ENCODE measurements at regions not wholly inside any gene's neighbourhood (a gene's known extent, or its start where the extent isn't known, plus 50 kb on each side); places are given as distances from the start of the nearest gene placed in this dataset.

DNA sequence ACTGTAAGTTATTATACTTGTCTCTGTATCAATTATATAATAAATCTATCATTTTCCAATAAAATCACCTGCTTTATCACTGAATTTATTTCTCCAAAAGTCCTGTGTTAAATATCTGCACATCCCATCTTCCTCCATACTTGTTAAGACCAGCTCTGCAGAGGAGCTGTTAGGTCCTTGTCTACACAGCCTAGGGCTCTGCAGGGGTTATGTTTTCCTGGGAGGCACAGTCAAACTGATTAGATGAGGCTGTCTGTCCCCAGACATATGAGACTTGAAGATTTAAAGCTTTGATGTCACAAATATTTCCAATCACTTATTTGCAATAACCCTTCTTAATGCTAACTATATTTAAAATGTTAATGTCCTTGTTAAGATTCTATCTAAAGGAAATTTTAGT, 446.8 kb downstream of the TRAM1L1 start:
- TF ChIP-seq, protein P1, sequence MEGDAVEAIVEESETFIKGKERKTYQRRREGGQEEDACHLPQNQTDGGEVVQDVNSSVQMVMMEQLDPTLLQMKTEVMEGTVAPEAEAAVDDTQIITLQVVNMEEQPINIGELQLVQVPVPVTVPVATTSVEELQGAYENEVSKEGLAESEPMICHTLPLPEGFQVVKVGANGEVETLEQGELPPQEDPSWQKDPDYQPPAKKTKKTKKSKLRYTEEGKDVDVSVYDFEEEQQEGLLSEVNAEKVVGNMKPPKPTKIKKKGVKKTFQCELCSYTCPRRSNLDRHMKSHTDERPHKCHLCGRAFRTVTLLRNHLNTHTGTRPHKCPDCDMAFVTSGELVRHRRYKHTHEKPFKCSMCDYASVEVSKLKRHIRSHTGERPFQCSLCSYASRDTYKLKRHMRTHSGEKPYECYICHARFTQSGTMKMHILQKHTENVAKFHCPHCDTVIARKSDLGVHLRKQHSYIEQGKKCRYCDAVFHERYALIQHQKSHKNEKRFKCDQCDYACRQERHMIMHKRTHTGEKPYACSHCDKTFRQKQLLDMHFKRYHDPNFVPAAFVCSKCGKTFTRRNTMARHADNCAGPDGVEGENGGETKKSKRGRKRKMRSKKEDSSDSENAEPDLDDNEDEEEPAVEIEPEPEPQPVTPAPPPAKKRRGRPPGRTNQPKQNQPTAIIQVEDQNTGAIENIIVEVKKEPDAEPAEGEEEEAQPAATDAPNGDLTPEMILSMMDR (conservative IDR thresholded peaks at IDR 0.05; ENCODE audit: low read length) = no peak
- no peak for TF ChIP-seq EZH2phosphoT487 (IDR thresholded peaks at IDR 0.05; ENCODE audit: borderline replicate concordance)
